Keratinocyte (primary cell): ENCODE measurements at regions not wholly inside any gene's neighbourhood (a gene's known extent, or its start where the extent isn't known, plus 50 kb on each side); places are given as distances from the start of the nearest gene placed in this dataset.
A peak's percentile ranks its signal among the peaks of the same experiment; 100 is the strongest.

Experiments
- DNase-seq: peaks from one replicate; pipeline ENCODE4 v3.0.0-alpha.2; 2011; ENCODE audit warnings: low read depth, missing footprints, low spot score
- FAIRE-seq: peaks from 2 replicates; lab custom pipeline; 2011; peaks lifted over from hg19 to GRCh38; lab: Jason Lieb, UNC
- H2AFZ ChIP-seq: 2 replicates; pipeline ENCODE4 v1.6.0; 2012; ENCODE audit warnings: low read length, control low read depth, inconsistent platforms; ENCODE audit not compliant: control insufficient read depth
- H3K27ac ChIP-seq: 2 replicates; pipeline ENCODE4 v1.5.1; 2011; ENCODE audit warnings: low read length; ENCODE audit not compliant: control insufficient read depth, insufficient read depth
- H3K27me3 ChIP-seq: 3 replicates; pipeline ENCODE4 v1.6.0; 2011; ENCODE audit warnings: low read length; ENCODE audit not compliant: control insufficient read depth, insufficient read depth; ENCODE audit errors: extremely low read depth
- H3K36me3 ChIP-seq, 2 experiments: 2 replicates in 1 of 2; 3 replicates in 1 of 2; pipeline ENCODE4 v1.5.1; 2011; ENCODE audit warnings: low read length in 2 of 2, mild to moderate bottlenecking in 1 of 2; ENCODE audit not compliant: control insufficient read depth in 2 of 2, insufficient read depth in 2 of 2; ENCODE audit errors: extremely low read depth in 1 of 2
- H3K4me1 ChIP-seq: 3 replicates; pipeline ENCODE4 v1.5.1; 2011; ENCODE audit warnings: low read length; ENCODE audit not compliant: control insufficient read depth, insufficient read depth; ENCODE audit errors: extremely low read depth
- H3K4me2 ChIP-seq: 3 replicates; pipeline ENCODE4 v1.6.0; 2011; ENCODE audit warnings: low read depth, low read length; ENCODE audit not compliant: control insufficient read depth, insufficient read depth; ENCODE audit errors: extremely low read depth
- H3K4me3 ChIP-seq, 3 experiments: fragments of 200-600 bp in 1 of 3; sonication (generic) in 1 of 3; 2 replicates in 2 of 3; 3 replicates in 1 of 3; pipeline ENCODE4 v1.5.1; 2011 to 2016; ENCODE audit warnings: low read length in 3 of 3, mild to moderate bottlenecking in 3 of 3, control low read depth in 2 of 3, inconsistent platforms in 1 of 3, low read depth in 1 of 3, mixed read lengths in 1 of 3, mixed run types in 1 of 3, moderate library complexity in 1 of 3; ENCODE audit not compliant: control insufficient read depth in 2 of 3, insufficient read depth in 2 of 3; ENCODE audit errors: extremely low read depth in 1 of 3
- H3K79me2 ChIP-seq: 2 replicates; pipeline ENCODE4 v1.6.0; 2012; ENCODE audit warnings: low read length; ENCODE audit not compliant: control insufficient read depth, insufficient read depth
- H3K9ac ChIP-seq: 3 replicates; pipeline ENCODE4 v1.6.0; 2011; ENCODE audit warnings: low read length; ENCODE audit not compliant: control insufficient read depth, insufficient read depth; ENCODE audit errors: extremely low read depth
- H3K9me1 ChIP-seq: 3 replicates; pipeline ENCODE4 v1.6.0; 2011; ENCODE audit warnings: low read length; ENCODE audit not compliant: control insufficient read depth, insufficient read depth; ENCODE audit errors: extremely low read depth
- H3K9me3 ChIP-seq: 2 replicates; pipeline ENCODE4 v1.5.1; 2012; ENCODE audit warnings: low read depth, low read length; ENCODE audit not compliant: control insufficient read depth
- H4K20me1 ChIP-seq: 3 replicates; pipeline ENCODE4 v1.6.0; 2011; ENCODE audit warnings: low read length; ENCODE audit not compliant: control insufficient read depth, insufficient read depth; ENCODE audit errors: extremely low read depth
- CTCF ChIP-seq, 3 experiments: IDR thresholded peaks in 1 of 3; conservative IDR thresholded peaks in 1 of 3; optimal IDR thresholded peaks in 1 of 3; 2 replicates in 2 of 3; 3 replicates in 1 of 3; pipeline versions ENCODE3 to v1.5.1; 2011; ENCODE audit warnings: low read length in 3 of 3, mild to moderate bottlenecking in 3 of 3, moderate library complexity in 2 of 3, control low read depth in 1 of 3, inconsistent platforms in 1 of 3; ENCODE audit not compliant: insufficient read depth in 2 of 3; ENCODE audit errors: extremely low read depth in 1 of 3
- EZH2 ChIP-seq: IDR thresholded peaks from one replicate; pipeline ENCODE4 v1.6.1; 2012; ENCODE audit warnings: inconsistent platforms, mild to moderate bottlenecking, low read length, moderate library complexity
- dilution Hi-C: fragments of 300-500 bp; cut with MboI; formaldehyde crosslinking; loops from one replicate; pipeline ENCODE4 v1.7.0; 2020; ENCODE audit warnings: low sequenced_read_pairs; ENCODE audit not compliant: extremely low pct_ligation_motif_present

DNA sequence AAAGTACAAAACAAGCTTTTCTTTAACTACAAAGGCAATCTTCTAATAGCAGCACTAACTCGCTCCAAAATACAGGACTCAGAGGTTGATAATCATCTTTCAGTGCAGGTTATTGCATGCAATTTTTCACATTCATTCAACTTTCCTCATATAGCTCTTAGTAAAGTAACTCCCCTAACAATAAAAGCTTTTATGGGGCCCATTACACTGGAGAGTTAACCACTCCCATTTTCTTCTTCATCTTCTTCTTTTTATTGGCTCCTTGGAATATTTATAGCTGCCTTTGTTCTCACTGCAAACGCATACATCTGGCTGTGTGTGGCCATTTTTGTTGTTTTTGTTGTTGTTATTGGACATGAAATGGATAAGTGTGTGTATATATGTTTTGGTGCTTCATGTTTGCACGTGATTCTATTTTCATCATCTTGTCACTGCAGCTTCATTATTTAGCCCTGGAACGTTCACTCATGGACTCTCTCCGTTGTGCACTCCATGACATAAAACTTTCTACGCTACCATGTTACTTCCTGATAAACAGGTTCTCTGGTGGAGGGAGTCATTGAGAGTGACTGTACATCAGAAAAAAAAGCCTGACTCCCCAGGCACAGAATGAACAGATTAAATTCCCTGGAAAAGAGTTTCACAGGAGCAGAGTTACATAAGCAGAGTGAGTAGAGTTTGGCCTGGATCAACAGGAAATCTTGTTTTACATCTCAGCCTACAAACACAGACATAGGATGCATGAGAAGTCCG is 236.4 kb upstream of the SP4 start:
- no peak for TF ChIP-seq EZH2
- TF ChIP-seq CTCF (optimal IDR thresholded peaks at IDR 0.05 in 1 of 3, IDR thresholded peaks at IDR 0.05 in 1 of 3, conservative IDR thresholded peaks at IDR 0.05 in 1 of 3; ENCODE audit: extremely low read depth in 1 of 3, insufficient read depth in 2 of 3, low read length in 3 of 3), result no peak
- H3K27me3 ChIP-seq, result no peaks in the 10 kb centered on the region
- H3K36me3 ChIP-seq, result no peaks in the 10 kb centered on the region
- peak overlapping the region; percentile 68 for H2AFZ ChIP-seq
- H3K27ac ChIP-seq, result no peak overlapping the region
- H3K9ac ChIP-seq, result no peak overlapping the region
- peak; percentile 43 for FAIRE-seq
- no peaks in the 10 kb centered on the region for H4K20me1 ChIP-seq
- H3K9me1 ChIP-seq, result no peaks in the 10 kb centered on the region
- no peaks in the 10 kb centered on the region for H3K79me2 ChIP-seq
- DNase-seq, result no peak
- H3K4me1 ChIP-seq, result no peaks in the 10 kb centered on the region
- H3K4me3 ChIP-seq, result no peak overlapping the region
- dilution Hi-C loops, result no loop called here
- no peak overlapping the region for H3K4me2 ChIP-seq
- no peaks in the 10 kb centered on the region for H3K9me3 ChIP-seq

GRCh38 chr7:21192657-21193056 is 235.2 kb upstream of the SP4 start:
- H3K4me2 ChIP-seq, result no peak overlapping the region
- FAIRE-seq (no peak), DNase-seq (no peak)
- no peaks in the 10 kb centered on the region for H3K9me3 ChIP-seq
- H3K4me3 ChIP-seq, result no peak overlapping the region
- H3K9ac ChIP-seq, result no peak overlapping the region
- TF ChIP-seq EZH2 (no peak), CTCF (optimal IDR thresholded peaks at IDR 0.05 in 1 of 3, IDR thresholded peaks at IDR 0.05 in 1 of 3, conservative IDR thresholded peaks at IDR 0.05 in 1 of 3; ENCODE audit: extremely low read depth in 1 of 3, insufficient read depth in 2 of 3, low read length in 3 of 3) (no peak)
- H2AFZ ChIP-seq, result no peak overlapping the region
- H3K4me1 ChIP-seq, result no peaks in the 10 kb centered on the region
- no peaks in the 10 kb centered on the region for H3K27me3 ChIP-seq
- dilution Hi-C loops, result no loop called here
- no peaks in the 10 kb centered on the region for H4K20me1 ChIP-seq
- H3K27ac ChIP-seq, result no peak overlapping the region
- H3K36me3 ChIP-seq, result no peaks in the 10 kb centered on the region
- H3K79me2 ChIP-seq, result no peaks in the 10 kb centered on the region
- H3K9me1 ChIP-seq, result no peaks in the 10 kb centered on the region
